ENCODE measurements at regions not wholly inside any gene's neighbourhood (a gene's known extent, or its start where the extent isn't known, plus 50 kb on each side); places are given as distances from the start of the nearest gene placed in this dataset.
A peak's percentile ranks its signal among the peaks of the same experiment; 100 is the strongest.

DNA sequence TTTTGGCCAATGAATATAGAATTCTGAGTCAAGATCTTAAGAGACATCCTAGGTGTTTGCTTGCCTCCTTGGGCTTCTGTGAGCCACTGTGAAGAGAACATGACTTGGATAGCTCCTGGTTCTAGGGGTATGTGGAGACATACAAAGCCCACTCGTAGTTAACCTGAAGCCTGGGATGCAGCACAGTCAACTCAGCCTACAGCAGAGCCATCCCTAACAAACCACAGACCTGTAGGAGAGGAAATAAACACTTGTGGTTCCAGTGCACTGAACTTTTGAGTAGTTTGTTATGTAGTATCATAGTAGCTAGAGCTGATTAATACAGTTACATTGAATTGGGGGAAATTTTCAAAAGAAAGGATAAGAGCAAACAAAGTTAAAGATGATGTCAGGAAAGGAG is 474.4 kb upstream of the HSF2 start:
- no peaks in the 10 kb centered on the region for H3K36me3 ChIP-seq
- TF ChIP-seq POLR2A (IDR thresholded peaks at IDR 0.05), result no peak
- no peak for TF ChIP-seq EP300 (IDR thresholded peaks at IDR 0.05)
- TF ChIP-seq POLR2AphosphoS5 (IDR thresholded peaks at IDR 0.05), result no peak
- no peak overlapping the region for H3K27ac ChIP-seq
- no peak for DNase-seq
- H3K4me1 ChIP-seq, result no peaks in the 10 kb centered on the region
- WGBS, 5 donors, result 24 to 86% (median 61%) methylated on average over 1 of the region's 1 CpG
- H3K9me3 ChIP-seq, result no peaks in the 10 kb centered on the region
- H3K4me3 ChIP-seq, result no peak overlapping the region
- H3K27me3 ChIP-seq, result no peaks in the 10 kb centered on the region
- intact Hi-C loops (cut with DNase I; ENCODE audit: low total_unique reads), result no loop called here

DNA sequence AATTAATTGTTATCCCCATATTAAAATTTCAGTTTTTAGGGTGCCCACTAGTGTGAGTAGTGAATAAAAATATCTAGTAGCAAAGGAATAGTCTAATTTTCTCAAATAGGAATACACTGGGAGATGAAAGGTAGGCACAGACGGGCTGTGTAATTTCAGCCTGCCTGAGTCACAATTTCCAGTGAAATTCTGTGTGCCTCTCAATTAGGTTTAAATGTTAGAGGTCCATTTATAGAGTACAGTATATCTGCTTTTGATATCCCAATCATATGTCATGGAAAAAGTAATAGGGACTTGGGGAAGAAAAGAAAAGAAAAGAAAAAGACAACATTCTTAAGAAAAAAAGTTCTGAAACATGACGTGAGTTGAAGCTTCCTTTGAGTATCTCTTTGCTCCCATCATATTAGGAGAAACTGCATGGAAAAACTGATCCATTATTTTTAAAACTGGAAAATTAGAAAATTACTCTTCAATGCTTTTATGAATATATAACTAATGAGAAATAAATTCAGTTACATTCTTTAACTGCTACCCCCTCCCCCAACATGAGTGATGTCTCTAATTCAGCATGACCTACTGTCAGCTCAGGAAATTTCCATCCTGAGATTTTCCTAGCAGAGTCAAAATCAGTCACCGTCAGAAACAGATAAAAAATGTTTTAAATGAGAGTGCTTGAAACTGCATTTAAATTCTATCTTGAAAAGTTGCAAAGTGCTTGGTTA is 473.8 kb upstream of the HSF2 start:
- no peaks in the 10 kb centered on the region for H3K4me1 ChIP-seq
- peak in 1 of 2 donors; percentile 20 for DNase-seq
- H3K9me3 ChIP-seq, result no peaks in the 10 kb centered on the region
- intact Hi-C loops (cut with DNase I; ENCODE audit: low total_unique reads), result no loop called here
- TF ChIP-seq POLR2A (IDR thresholded peaks at IDR 0.05), result no peak
- no peak for TF ChIP-seq EP300 (IDR thresholded peaks at IDR 0.05)
- no peak overlapping the region for H3K27ac ChIP-seq
- H3K4me3 ChIP-seq, result no peak overlapping the region
- 59 to 70% (median 66%) methylated on average over 3 of the region's 3 CpGs for WGBS, 5 donors
- no peaks in the 10 kb centered on the region for H3K27me3 ChIP-seq
- H3K36me3 ChIP-seq, result no peaks in the 10 kb centered on the region

DNA sequence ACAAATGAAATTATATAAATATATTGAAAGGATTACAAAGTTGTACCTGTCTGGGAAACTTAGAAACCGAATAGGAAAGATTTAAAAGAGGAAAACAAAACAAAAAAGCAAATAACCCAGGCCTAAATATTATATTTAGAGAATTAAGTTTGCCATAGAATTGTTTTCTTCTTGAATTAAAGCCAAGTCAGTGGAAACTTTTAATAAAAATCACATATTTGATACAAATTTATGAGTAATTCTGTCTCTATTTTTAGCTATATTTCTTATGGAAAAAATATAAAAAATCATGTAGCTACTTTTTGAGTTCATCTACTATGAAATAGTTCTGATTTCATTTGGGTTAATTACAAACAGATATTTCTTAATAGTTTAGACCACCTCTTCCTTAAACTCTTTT is 470.2 kb upstream of the HSF2 start:
- Histone ChIP-seq H3K4me3 (no peak overlapping the region), H3K27ac (no peak overlapping the region), H3K36me3 (no peaks in the 10 kb centered on the region), H3K27me3 (no peaks in the 10 kb centered on the region), H3K4me1 (peaks cover 0 to 6% (median 4%) of the 10 kb centered on the region in 4 donors), H3K9me3 (no peaks in the 10 kb centered on the region)
- no peak for DNase-seq
- 41 to 52% (median 46%) methylated on average over 1 of the region's 1 CpG for WGBS, 5 donors
- no peak for TF ChIP-seq POLR2AphosphoS5 (IDR thresholded peaks at IDR 0.05)
- TF ChIP-seq POLR2A (IDR thresholded peaks at IDR 0.05), result no peak
- no peak for TF ChIP-seq EP300 (IDR thresholded peaks at IDR 0.05)
- TF ChIP-seq, protein P1, sequence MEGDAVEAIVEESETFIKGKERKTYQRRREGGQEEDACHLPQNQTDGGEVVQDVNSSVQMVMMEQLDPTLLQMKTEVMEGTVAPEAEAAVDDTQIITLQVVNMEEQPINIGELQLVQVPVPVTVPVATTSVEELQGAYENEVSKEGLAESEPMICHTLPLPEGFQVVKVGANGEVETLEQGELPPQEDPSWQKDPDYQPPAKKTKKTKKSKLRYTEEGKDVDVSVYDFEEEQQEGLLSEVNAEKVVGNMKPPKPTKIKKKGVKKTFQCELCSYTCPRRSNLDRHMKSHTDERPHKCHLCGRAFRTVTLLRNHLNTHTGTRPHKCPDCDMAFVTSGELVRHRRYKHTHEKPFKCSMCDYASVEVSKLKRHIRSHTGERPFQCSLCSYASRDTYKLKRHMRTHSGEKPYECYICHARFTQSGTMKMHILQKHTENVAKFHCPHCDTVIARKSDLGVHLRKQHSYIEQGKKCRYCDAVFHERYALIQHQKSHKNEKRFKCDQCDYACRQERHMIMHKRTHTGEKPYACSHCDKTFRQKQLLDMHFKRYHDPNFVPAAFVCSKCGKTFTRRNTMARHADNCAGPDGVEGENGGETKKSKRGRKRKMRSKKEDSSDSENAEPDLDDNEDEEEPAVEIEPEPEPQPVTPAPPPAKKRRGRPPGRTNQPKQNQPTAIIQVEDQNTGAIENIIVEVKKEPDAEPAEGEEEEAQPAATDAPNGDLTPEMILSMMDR (IDR thresholded peaks at IDR 0.05), result no peak
- intact Hi-C loops (cut with DNase I; ENCODE audit: low total_unique reads), result no loop called here

DNA sequence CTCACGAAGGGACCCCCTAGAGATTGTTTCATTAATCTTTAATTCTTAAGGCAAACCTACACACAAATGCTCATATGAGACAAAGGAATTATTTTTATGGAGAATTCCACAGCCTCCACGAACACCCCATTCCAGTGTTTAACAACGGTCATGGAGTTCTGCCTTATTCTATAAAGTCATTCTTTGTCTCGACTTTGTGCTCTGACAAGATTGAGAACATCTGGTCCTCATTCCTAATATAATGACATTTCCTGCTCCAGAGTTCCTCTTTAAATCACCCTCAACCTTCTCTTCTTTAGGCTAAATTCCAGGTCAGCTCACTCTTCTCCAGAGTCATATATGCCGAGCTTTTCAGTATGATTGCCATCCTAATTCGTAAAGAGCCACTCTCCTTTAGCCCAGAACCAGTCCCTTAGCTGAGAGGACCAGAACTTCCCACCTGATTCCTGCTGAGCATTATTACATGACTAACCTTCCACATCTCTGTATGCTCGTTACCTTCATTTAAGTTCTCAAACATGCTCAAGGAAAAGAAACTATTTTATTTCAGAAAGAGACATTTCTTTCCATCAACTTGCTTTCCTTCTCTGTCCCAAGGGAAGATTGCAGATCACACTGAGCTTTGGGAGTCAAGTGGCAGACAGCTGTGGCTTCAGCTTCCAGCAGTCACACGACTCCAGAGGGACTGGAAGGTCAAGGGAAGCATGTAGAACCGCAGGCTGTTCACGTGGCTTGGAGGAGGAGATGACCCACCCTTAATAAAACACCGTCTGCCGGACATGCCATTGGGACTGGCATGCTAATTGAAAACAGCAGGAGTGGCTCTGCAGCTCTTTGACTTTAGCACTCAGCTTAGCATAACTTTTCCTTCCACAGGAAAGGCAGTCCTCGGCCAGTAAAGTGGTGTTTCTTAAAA is 467.1 kb upstream of the HSF2 start:
- TF ChIP-seq, protein P1 (IDR thresholded peaks at IDR 0.05), result no peak
- TF ChIP-seq EP300 (IDR thresholded peaks at IDR 0.05) (no peak), POLR2AphosphoS5 (IDR thresholded peaks at IDR 0.05) (no peak)
- Histone ChIP-seq H3K4me1 (peaks cover 0 to 6% (median 4%) of the 10 kb centered on the region in 4 donors), H3K4me3 (no peak overlapping the region), H3K36me3 (no peaks in the 10 kb centered on the region), H3K27me3 (no peaks in the 10 kb centered on the region), H3K9me3 (no peaks in the 10 kb centered on the region), H3K27ac (no peak overlapping the region)
- WGBS, 5 donors, result 38 to 45% (median 40%) methylated on average over 13 of the region's 13 CpGs
- intact Hi-C loops (cut with DNase I; ENCODE audit: low total_unique reads), result no loop called here
- DNase-seq, result peak in 1 of 2 donors; percentile 42

DNA sequence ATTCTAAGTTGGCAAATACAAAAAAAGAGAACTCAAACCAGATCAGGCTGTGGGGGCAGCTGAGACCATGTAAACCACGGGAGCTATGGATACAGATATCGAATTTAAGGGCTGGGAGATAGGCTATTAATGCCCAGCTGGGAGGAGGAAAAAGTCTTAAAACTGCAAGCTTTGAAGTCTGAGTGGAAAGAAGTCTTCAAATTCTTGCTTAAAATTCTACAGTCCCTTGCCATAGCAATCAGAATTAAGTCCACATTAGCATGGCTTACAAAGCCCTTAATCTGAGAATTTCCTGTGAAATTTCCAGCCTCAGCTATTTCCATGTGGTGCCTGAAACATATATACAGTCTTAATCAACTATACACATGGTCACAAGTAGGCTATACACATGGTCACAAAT is 465.0 kb upstream of the HSF2 start:
- no peaks in the 10 kb centered on the region for H3K27me3 ChIP-seq
- H3K4me3 ChIP-seq, result no peak overlapping the region
- no peak for DNase-seq
- WGBS, 5 donors, result 49 to 71% (median 66%) methylated on average over 2 of the region's 2 CpGs
- no peaks in the 10 kb centered on the region for H3K9me3 ChIP-seq
- H3K4me1 ChIP-seq, result peaks cover 0 to 6% (median 4%) of the 10 kb centered on the region in 4 donors
- intact Hi-C loops (cut with DNase I; ENCODE audit: low total_unique reads), result no loop called here
- H3K36me3 ChIP-seq, result no peaks in the 10 kb centered on the region
- H3K27ac ChIP-seq, result no peak overlapping the region
- TF ChIP-seq EP300 (IDR thresholded peaks at IDR 0.05), result no peak
- TF ChIP-seq POLR2A (IDR thresholded peaks at IDR 0.05), result no peak
- TF ChIP-seq, protein P1 (IDR thresholded peaks at IDR 0.05), result no peak
- TF ChIP-seq POLR2AphosphoS5 (IDR thresholded peaks at IDR 0.05), result no peak

Data from stomach (tissue), 8 donors.